Fibroblast of lung (primary cell): ENCODE measurements at regions not wholly inside any gene's neighbourhood (a gene's known extent, or its start where the extent isn't known, plus 50 kb on each side); places are given as distances from the start of the nearest gene placed in this dataset.
"Not testable (repeated sequence)": the region's sequence is repeated elsewhere in the genome, so short reads cannot be mapped to it uniquely, and the experiment has no call there.

Experiments
- DNase-seq, 2 donors: peaks; one replicate each; pipeline versions ENCODE4 v3.0.0 to v3.0.0-alpha.2; 2010; ENCODE audit warnings: low read depth in 2 of 2
- H2AFZ ChIP-seq: 2 replicates; pipeline ENCODE4 v1.5.1; 2012; ENCODE audit warnings: low read length, control low read depth, inconsistent platforms
- H3K27ac ChIP-seq: 2 replicates; pipeline ENCODE4 v1.5.1; 2011; ENCODE audit warnings: low read length, control low read depth; ENCODE audit not compliant: insufficient read depth
- H3K27me3 ChIP-seq: 2 replicates; pipeline ENCODE4 v1.5.1; 2011; ENCODE audit warnings: mild to moderate bottlenecking, low read length; ENCODE audit not compliant: control insufficient read depth, insufficient read depth
- H3K36me3 ChIP-seq: 2 replicates; pipeline ENCODE4 v1.5.1; 2011; ENCODE audit warnings: low read length; ENCODE audit not compliant: control insufficient read depth, insufficient read depth
- H3K4me1 ChIP-seq: 2 replicates; pipeline ENCODE4 v1.5.1; 2011; ENCODE audit warnings: low read length; ENCODE audit not compliant: control insufficient read depth, insufficient read depth; ENCODE audit errors: extremely low read depth
- H3K4me2 ChIP-seq: 2 replicates; pipeline ENCODE4 v1.5.1; 2011; ENCODE audit warnings: low read length, control low read depth; ENCODE audit not compliant: insufficient read depth; ENCODE audit errors: extremely low read depth
- H3K4me3 ChIP-seq, 4 experiments: fragments of 200-600 bp in 1 of 4; sonication (generic) in 1 of 4; replicated peaks in 1 of 4; 2 replicates each; pipeline ENCODE4 v1.5.1; 2011 to 2016; ENCODE audit warnings: low read length in 4 of 4, low read depth in 3 of 4, mild to moderate bottlenecking in 3 of 4, control low read depth in 2 of 4, inconsistent platforms in 1 of 4, mixed read lengths in 1 of 4; ENCODE audit not compliant: insufficient read depth in 1 of 4; ENCODE audit errors: control extremely low read depth in 1 of 4
- H3K79me2 ChIP-seq: 2 replicates; pipeline ENCODE4 v1.5.1; 2012; ENCODE audit warnings: mild to moderate bottlenecking, low read length, inconsistent platforms; ENCODE audit not compliant: control insufficient read depth, insufficient read depth
- H3K9ac ChIP-seq: 2 replicates; pipeline ENCODE4 v1.5.1; 2011; ENCODE audit warnings: mild to moderate bottlenecking, low read length, control low read depth; ENCODE audit not compliant: insufficient read depth
- H3K9me3 ChIP-seq: 2 replicates; pipeline ENCODE4 v1.5.1; 2012; ENCODE audit warnings: low read depth, low read length; ENCODE audit not compliant: control insufficient read depth, insufficient read depth
- H4K20me1 ChIP-seq: 2 replicates; pipeline ENCODE4 v1.5.1; 2011; ENCODE audit warnings: low read length; ENCODE audit not compliant: control insufficient read depth, insufficient read depth; ENCODE audit errors: extremely low read depth
- CTCF ChIP-seq, 2 donors: IDR thresholded peaks in 1 of 2; conservative IDR thresholded peaks in 1 of 2; 1 replicate in 1 of 2; 2 replicates in 1 of 2; pipeline ENCODE4 v1.5.1; 2011 to 2012; ENCODE audit warnings: low read length in 2 of 2, control low read depth in 1 of 2, inconsistent platforms in 1 of 2, low read depth in 1 of 2, mild to moderate bottlenecking in 1 of 2
- EZH2 ChIP-seq: IDR thresholded peaks from 2 replicates; pipeline ENCODE4 v1.5.1; 2012; ENCODE audit warnings: low read length, control low read depth, mild to moderate bottlenecking; ENCODE audit errors: missing control alignments

GRCh38 chr5:50905996-50906570 lies 239.6 kb downstream of the PARP8 start:
- Histone ChIP-seq H3K4me1 (no peaks in the 10 kb centered on the region), H3K79me2 (no peaks in the 10 kb centered on the region), H3K4me3 (no peak overlapping the region), H4K20me1 (no peaks in the 10 kb centered on the region), H3K9me3 (no peaks in the 10 kb centered on the region), H3K27me3 (no peaks in the 10 kb centered on the region), H3K9ac (no peak overlapping the region), H2AFZ (no peak overlapping the region), H3K36me3 (no peaks in the 10 kb centered on the region), H3K27ac (no peak overlapping the region), H3K4me2 (no peak overlapping the region)
- TF ChIP-seq CTCF (conservative IDR thresholded peaks at IDR 0.05 in 1 of 2, IDR thresholded peaks at IDR 0.05 in 1 of 2; ENCODE audit: low read depth in 1 of 2, low read length in 2 of 2) (no peak), EZH2 (no peak)
- no peak for DNase-seq

- not testable (repeated sequence) for H3K9ac ChIP-seq, H2AFZ ChIP-seq, H3K4me1 ChIP-seq, H3K9me3 ChIP-seq, H3K4me2 ChIP-seq, H3K79me2 ChIP-seq, H3K27ac ChIP-seq, H3K4me3 ChIP-seq, H3K27me3 ChIP-seq, DNase-seq, H3K36me3 ChIP-seq, H4K20me1 ChIP-seq
These were observed 253.7 kb downstream of the PARP8 start for GRCh38 chr5:50920160-50920559.

GRCh38 chr5:50921366-50922133 lies 255.1 kb downstream of the PARP8 start:
- no peaks in the 10 kb centered on the region for H3K4me1 ChIP-seq
- no peak overlapping the region for H3K4me2 ChIP-seq
- no peak overlapping the region for H2AFZ ChIP-seq
- TF ChIP-seq EZH2: no peak
- no peak for TF ChIP-seq CTCF (conservative IDR thresholded peaks at IDR 0.05 in 1 of 2, IDR thresholded peaks at IDR 0.05 in 1 of 2; ENCODE audit: low read depth in 1 of 2, low read length in 2 of 2)
- no peaks in the 10 kb centered on the region for H3K9me3 ChIP-seq
- H4K20me1 ChIP-seq: no peaks in the 10 kb centered on the region
- H3K36me3 ChIP-seq: no peaks in the 10 kb centered on the region
- H3K27ac ChIP-seq: no peak overlapping the region
- H3K27me3 ChIP-seq: no peaks in the 10 kb centered on the region
- no peak overlapping the region for H3K9ac ChIP-seq
- no peaks in the 10 kb centered on the region for H3K79me2 ChIP-seq
- no peak overlapping the region for H3K4me3 ChIP-seq
- DNase-seq: no peak
